ENCODE measurements at regions not wholly inside any gene's neighbourhood (a gene's known extent, or its start where the extent isn't known, plus 50 kb on each side); places are given as distances from the start of the nearest gene placed in this dataset.
"Not testable (repeated sequence)": the region's sequence is repeated elsewhere in the genome, so short reads cannot be mapped to it uniquely, and the experiment has no call there.

DNA sequence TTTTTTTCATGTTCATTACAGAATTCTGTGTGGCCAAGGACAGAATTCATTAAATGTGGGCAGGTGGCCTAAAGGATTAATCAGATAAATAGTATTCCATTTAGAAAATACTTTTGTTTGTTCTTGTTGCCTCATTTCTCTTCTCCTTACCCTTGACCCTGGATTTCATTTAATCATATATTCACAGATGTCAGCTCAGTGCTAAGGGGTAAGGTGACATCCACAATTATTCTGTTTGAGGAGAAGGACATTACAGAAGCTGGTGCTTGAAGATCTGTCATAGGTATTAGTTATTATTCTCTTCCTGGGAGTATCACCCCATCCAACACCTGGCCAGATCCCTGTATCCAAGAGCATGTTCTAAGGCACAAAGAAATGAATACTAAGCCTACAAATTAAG is 961.1 kb downstream of the XPNPEP1 start:
- Histone ChIP-seq H3K27ac (no peak overlapping the region), H3K9ac (no peak overlapping the region), H4K20me1 (no peaks in the 10 kb centered on the region), H3K4me3 (no peak overlapping the region), H3K4me2 (no peak overlapping the region), H3K36me3 (no peaks in the 10 kb centered on the region), H3K27me3 (no peaks in the 10 kb centered on the region), H3K4me1 (no peaks in the 10 kb centered on the region), H3K9me3 (replicated peaks in 1 of 11) (no peaks in the 10 kb centered on the region)
- no peak for TF ChIP-seq Cebpa-rat (IDR thresholded peaks at IDR 0.05)

DNA sequence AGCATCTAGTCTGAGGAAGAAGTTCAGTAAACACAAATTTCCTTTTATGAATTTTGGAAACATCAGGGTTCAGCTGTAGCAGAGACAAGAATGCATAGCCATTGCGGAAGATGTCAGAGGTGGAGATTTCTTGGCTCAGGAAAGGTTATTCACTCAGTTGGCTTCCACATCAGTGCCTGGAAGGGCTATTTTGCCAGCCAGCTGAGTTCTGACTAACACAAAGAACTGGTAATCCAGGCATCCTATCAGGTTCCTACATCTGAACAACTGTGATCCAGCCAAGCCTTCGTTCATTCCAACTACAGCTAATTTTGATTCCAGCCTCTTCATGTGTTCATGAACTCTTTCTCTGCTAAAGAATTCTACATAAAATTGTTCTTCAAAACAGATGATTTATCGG is 965.6 kb downstream of the XPNPEP1 start:
- H3K27me3 ChIP-seq: no peaks in the 10 kb centered on the region
- H3K4me1 ChIP-seq: no peaks in the 10 kb centered on the region
- no peaks in the 10 kb centered on the region for H3K36me3 ChIP-seq
- H3K4me2 ChIP-seq: no peak overlapping the region
- 0 out of 22 replicates have a peak, but pooled peaks cover 0 to 4% (median 0%) of the 10 kb centered on the region in 11 experiments for H3K9me3 ChIP-seq (replicated peaks in 1 of 11)
- H3K4me3 ChIP-seq: no peak overlapping the region
- no peak overlapping the region for H3K27ac ChIP-seq
- no peak overlapping the region for H3K9ac ChIP-seq
- H4K20me1 ChIP-seq: no peaks in the 10 kb centered on the region
- TF ChIP-seq Cebpa-rat (IDR thresholded peaks at IDR 0.05): no peak

DNA sequence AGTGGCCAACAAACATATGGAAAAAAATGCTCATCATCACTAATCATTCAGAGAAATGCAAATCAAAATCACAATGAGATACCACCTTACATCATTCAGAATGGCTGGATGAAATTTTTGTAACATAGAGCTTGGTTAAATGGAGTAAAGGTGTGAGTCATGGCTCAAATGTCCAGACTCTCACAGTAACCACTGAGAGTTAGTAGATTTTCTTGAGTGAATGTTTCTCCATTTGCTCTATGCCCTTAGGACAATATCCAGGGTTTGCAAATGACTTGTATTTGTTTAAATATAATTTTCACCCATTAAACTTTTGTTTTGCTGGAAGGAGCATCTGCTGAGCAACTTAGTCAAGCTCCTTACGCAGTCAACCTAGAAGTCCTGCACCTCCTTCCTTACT is 967.2 kb downstream of the XPNPEP1 start:
- H3K27ac ChIP-seq: no peak overlapping the region
- H3K4me1 ChIP-seq: no peaks in the 10 kb centered on the region
- no peaks in the 10 kb centered on the region for H3K27me3 ChIP-seq
- no peak overlapping the region for H3K4me3 ChIP-seq
- TF ChIP-seq Cebpa-rat (IDR thresholded peaks at IDR 0.05): no peak
- peaks cover 0 to 5% (median 0%) of the 10 kb centered on the region in 11 experiments; a peak in 1 of 22 replicates for H3K9me3 ChIP-seq (replicated peaks in 1 of 11)
- H3K4me2 ChIP-seq: no peak overlapping the region
- H3K36me3 ChIP-seq: no peaks in the 10 kb centered on the region
- H4K20me1 ChIP-seq: no peaks in the 10 kb centered on the region
- no peak overlapping the region for H3K9ac ChIP-seq

DNA sequence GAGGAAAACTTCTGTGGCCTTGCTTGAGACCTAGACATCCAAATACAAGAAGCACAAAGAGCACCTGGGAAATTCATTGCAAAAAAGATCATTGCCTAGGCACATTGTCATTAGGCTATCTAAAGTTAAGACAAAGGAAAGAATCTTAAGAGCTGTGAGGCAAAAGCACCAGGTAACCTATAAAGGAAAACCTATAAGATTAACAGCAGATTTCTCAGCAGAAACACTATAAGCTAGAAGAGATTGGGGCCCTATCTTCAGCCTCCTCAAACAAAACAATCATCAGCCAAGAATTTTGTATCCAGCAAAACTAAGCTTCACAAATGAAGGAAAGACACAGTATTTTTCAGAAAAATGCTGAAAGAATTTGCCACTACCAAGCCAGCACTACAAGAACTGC is 1003.3 kb downstream of the XPNPEP1 start:
- H3K9me3 ChIP-seq (replicated peaks in 1 of 11): peaks cover 0 to 16% (median 3%) of the 10 kb centered on the region in 11 experiments; a peak in 5 of 22 replicates
- not testable (repeated sequence) for H3K4me2 ChIP-seq, H3K4me3 ChIP-seq, H3K27ac ChIP-seq, H4K20me1 ChIP-seq, H3K9ac ChIP-seq, H3K36me3 ChIP-seq, H3K27me3 ChIP-seq, H3K4me1 ChIP-seq

DNA sequence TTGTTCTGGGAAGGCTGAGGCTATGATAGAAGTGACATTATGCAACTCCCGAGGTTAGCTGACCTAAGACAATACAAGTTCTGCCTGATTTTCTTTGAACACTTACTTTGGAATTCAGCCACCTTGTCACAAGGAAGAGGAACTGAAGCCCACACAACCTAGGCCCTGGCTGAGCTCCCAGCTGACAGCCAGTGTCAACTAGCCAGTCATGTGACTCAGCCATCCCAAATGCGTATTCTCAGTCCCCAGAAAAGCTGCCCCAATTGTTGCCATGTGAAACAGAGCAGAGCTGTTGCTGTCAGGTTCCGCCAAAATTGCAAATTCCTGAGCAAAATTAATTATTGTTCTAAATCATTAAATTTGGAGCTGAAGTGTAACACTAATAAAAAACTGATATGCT is 1010.0 kb downstream of the XPNPEP1 start:
- H3K9ac ChIP-seq: no peak overlapping the region
- no peaks in the 10 kb centered on the region for H4K20me1 ChIP-seq
- no peaks in the 10 kb centered on the region for H3K27me3 ChIP-seq
- no peak overlapping the region for H3K4me3 ChIP-seq
- H3K27ac ChIP-seq: no peak overlapping the region
- no peaks in the 10 kb centered on the region for H3K36me3 ChIP-seq
- peaks cover 0 to 7% (median 6%) of the 10 kb centered on the region in 11 experiments; a peak in 7 of 22 replicates for H3K9me3 ChIP-seq (replicated peaks in 1 of 11)
- TF ChIP-seq Cebpa-rat (IDR thresholded peaks at IDR 0.05): no peak
- no peaks in the 10 kb centered on the region for H3K4me1 ChIP-seq
- no peak overlapping the region for H3K4me2 ChIP-seq

DNA sequence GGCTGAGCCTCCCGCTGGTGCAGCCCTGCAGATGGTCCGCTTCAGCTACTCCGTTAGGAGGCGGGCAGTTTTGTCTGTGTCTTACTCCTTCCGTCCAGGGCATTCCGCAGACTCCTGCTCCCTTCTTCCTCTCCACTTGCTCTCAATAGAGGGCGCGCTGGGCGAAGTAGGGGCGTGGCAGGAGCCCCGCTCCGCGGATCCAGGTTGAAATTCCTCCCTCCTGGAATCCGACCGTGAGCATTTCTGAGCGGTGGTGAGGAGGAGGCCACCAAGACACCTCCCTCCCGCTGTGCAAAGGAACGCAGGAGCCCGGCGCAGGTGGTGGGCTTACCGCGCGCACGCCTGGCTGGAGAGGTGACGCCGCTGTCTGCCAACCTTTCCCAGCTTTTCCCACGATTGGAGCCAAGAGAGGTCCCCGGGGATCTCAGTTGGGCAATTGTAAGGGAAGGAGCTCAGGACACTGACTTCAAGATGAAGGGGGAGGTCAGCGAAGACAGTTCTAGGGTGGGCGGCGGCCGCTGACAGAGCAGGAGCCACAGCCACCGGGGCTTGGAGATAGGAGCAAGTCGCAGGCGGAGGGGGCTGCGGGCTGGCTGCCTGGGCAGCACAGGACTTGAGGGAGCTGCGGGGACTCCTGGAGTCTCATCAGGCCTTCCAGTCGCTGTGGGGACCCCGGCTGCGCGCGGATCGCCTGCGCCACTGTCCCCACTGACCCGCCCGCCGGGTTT is 1011.3 kb downstream of the XPNPEP1 start:
- H3K27ac ChIP-seq: no peak overlapping the region
- H3K4me2 ChIP-seq: no peak overlapping the region
- no peak overlapping the region for H3K4me3 ChIP-seq
- no peak overlapping the region for H3K9ac ChIP-seq
- H3K9me3 ChIP-seq (replicated peaks in 1 of 11): peaks cover 0 to 7% (median 6%) of the 10 kb centered on the region in 11 experiments; a peak in 7 of 22 replicates
- no peaks in the 10 kb centered on the region for H3K27me3 ChIP-seq
- no peaks in the 10 kb centered on the region for H3K36me3 ChIP-seq
- H3K4me1 ChIP-seq: no peaks in the 10 kb centered on the region
- TF ChIP-seq Cebpa-rat (IDR thresholded peaks at IDR 0.05): no peak
- H4K20me1 ChIP-seq: no peaks in the 10 kb centered on the region

DNA sequence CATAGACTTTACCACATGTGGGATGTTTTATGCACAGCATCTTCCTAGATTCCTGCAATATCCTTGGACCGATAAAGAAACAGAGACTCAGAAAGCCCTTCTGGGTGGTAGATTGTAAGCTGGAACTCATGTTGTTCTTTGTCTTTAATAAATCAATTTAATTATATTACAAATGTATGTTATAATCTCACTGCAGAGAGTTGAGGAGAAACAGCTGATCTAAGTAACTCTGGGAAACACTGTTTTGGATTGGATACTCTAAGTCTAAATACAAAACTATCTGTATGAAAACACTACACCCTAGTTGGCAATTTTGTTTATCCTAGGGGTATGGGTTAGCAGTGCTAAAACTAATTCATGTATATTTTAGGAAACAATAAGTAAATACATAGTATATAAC is 1015.2 kb downstream of the XPNPEP1 start:
- TF ChIP-seq Cebpa-rat (IDR thresholded peaks at IDR 0.05): no peak

DNA sequence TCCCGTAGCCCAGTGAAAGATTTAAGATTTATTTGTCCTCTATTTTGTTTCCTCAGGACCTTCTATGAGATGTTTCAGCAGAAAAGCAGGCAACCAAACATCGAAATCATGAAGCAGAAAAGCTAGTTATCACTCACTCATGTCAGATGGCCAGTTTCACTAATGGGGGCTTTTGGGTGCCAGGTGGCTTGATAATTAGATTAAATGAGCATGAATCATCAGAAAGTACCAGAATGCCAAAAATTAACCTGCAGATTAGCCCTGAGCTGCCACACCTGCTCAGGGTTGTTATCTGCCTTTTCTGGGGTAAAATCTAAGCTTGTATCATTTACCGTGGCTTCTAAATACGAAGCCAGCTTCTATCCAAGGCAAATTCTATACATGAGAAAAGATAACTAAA is 1017.5 kb downstream of the XPNPEP1 start:
- no peak for TF ChIP-seq Cebpa-rat (IDR thresholded peaks at IDR 0.05)
- Histone ChIP-seq H4K20me1 (no peaks in the 10 kb centered on the region), H3K4me3 (no peak overlapping the region), H3K9me3 (replicated peaks in 1 of 11) (no peaks in the 10 kb centered on the region), H3K36me3 (no peaks in the 10 kb centered on the region), H3K27me3 (no peaks in the 10 kb centered on the region), H3K27ac (no peak overlapping the region), H3K4me1 (peaks cover 0 to 9% (median 5%) of the 10 kb centered on the region in 10 experiments; a peak in 8 of 20 replicates), H3K9ac (no peak overlapping the region), H3K4me2 (no peak overlapping the region)

More for the DNA sequence above, 1015.2 kb downstream of the XPNPEP1 start:
- Histone ChIP-seq H3K27me3 (no peaks in the 10 kb centered on the region), H3K4me3 (no peak overlapping the region), H3K27ac (no peak overlapping the region), H3K9me3 (replicated peaks in 1 of 11) (peaks cover 0 to 7% (median 6%) of the 10 kb centered on the region in 11 experiments; a peak in 7 of 22 replicates), H3K4me1 (no peaks in the 10 kb centered on the region), H3K4me2 (no peak overlapping the region), H3K9ac (no peak overlapping the region), H4K20me1 (no peaks in the 10 kb centered on the region), H3K36me3 (no peaks in the 10 kb centered on the region)

DNA sequence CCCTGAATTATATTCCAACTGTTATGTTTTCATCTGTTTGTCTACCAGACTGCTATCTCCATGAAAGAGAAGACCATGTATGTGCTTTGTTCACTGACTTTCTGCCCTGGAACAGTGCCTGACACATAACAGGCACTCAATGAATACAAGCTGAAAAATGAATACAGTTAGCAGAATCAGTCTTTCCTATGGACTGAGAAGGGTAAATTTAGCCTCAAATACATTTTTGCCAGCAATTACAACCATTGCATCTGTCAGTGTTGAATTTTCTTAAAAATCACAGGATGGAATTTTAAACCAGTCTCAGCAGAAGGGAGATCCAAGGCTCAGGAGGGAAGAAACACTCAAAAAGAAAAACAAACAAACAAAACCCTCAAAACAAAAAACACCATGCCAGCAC is 1018.1 kb downstream of the XPNPEP1 start:
- H3K27ac ChIP-seq: no peak overlapping the region
- H3K9me3 ChIP-seq (replicated peaks in 1 of 11): no peaks in the 10 kb centered on the region
- no peak overlapping the region for H3K9ac ChIP-seq
- no peak overlapping the region for H3K4me3 ChIP-seq
- TF ChIP-seq Cebpa-rat (IDR thresholded peaks at IDR 0.05): no peak
- H4K20me1 ChIP-seq: no peaks in the 10 kb centered on the region
- H3K4me2 ChIP-seq: no peak overlapping the region
- no peaks in the 10 kb centered on the region for H3K27me3 ChIP-seq
- no peaks in the 10 kb centered on the region for H3K36me3 ChIP-seq
- H3K4me1 ChIP-seq: peaks cover 0 to 9% (median 5%) of the 10 kb centered on the region in 10 experiments; a peak in 8 of 20 replicates

DNA sequence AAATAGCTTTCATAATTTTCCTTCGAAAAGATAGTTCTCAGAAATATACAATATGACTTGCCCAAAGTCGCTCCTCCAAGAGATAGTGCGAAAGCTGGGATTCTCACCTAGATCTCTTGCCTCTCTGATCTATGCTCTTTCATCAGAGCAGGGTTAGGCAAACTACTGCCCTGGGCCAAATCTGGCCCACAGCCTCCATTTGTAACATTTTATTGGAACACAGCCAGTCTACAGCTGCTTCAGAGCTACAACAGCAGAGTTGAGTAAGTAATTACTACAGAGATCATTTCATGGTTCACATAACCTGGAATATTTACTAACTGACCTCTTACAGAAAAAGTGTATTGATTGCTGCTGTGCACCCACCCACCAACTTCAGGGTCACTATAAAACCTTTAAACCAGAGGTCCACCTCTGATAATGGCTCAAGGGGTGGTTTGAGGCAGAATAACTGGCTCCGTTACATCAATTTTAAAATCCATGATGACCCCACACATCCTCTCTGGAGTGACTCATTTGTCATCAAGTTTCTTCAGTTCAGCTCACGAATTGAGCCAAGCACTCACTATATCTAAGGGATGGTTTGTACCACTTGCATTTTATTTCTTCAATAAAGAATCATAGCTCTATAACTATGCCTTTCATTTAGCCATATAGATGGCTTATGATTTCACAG is 1019.0 kb downstream of the XPNPEP1 start:
- no peak overlapping the region for H3K27ac ChIP-seq

More for the DNA sequence above, 1019.0 kb downstream of the XPNPEP1 start:
- TF ChIP-seq Cebpa-rat (IDR thresholded peaks at IDR 0.05): no peak
- no peak overlapping the region for H3K9ac ChIP-seq
- H3K4me1 ChIP-seq: peaks cover 0 to 9% (median 5%) of the 10 kb centered on the region in 10 experiments; a peak in 8 of 20 replicates
- no peak overlapping the region for H3K4me3 ChIP-seq
- H3K9me3 ChIP-seq (replicated peaks in 1 of 11): no peaks in the 10 kb centered on the region
- no peaks in the 10 kb centered on the region for H3K27me3 ChIP-seq
- no peaks in the 10 kb centered on the region for H4K20me1 ChIP-seq
- no peak overlapping the region for H3K4me2 ChIP-seq
- no peaks in the 10 kb centered on the region for H3K36me3 ChIP-seq

All from BLaER1 treated with 17β-estradiol and CSF1 and Interleukin-3, amounts not matched to agents 10 nM and 100 nM (cell line).